Left lobe of liver (tissue), 2 donors: ENCODE measurements at regions not wholly inside any gene's neighbourhood (a gene's known extent, or its start where the extent isn't known, plus 50 kb on each side); places are given as distances from the start of the nearest gene placed in this dataset.

ENCODE experiments used
- ATAC-seq: fragments of 200-7000 bp; cut with Tn5 transposase; one replicate; pipeline ENCODE4 v1.9.1; 2020; ENCODE audit warnings: mild to moderate bottlenecking, moderate library complexity
- DNase-seq: peaks from one replicate; pipeline ENCODE4 v3.0.0-alpha.2; 2020; ENCODE audit warnings: low spot score
- donor health status: DM: no; HTN: no; CAD: no; lungs with moderate emphysema.
- donor health status: DM: no; HTN: yes; CAD: no.

DNA sequence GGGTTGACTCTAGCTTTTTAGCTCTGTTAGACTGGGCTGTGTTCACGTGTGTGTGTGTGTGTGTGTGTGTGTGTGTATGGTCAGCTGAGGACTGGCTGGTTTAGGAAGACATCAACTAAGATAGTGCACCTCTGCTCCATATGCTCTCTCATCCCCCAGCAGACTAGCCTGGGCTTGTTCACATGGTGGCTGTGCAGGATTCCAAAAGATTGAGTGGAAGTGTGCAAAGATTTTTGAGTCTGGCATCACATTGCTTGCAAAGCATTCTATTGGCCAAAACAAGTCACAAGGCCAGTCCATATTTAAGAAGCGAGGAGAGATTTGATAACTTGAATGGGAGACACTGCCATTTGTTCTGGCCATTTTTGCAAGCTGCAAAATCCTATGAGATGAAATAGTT lies 79.7 kb upstream of the C11orf87 start:
- no peak for ATAC-seq
- DNase-seq = no peak

- DNase-seq = no peak
- ATAC-seq = no peak
Observed at GRCh38 chr11:109343242-109343641, 78.7 kb upstream of the C11orf87 start.

DNA sequence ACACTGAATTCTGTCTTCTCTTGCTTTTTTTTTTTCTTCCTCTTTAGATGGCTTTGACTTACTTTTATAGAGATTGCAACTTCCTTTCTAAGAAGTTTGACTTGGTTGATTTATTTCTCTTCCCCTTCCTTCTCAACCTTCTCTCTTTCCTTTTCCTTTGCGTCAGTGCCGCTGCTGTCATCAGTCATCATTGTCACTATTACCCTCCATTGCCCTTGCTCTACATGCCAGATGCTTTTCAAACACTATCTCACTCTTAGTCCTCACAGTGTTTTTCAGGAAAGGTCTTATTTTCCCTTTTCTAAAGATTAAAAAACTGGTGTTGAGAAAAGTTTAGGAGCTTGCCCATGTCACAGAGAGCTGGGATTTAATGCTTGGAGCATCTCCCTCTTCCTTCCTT lies 74.7 kb upstream of the C11orf87 start:
- ATAC-seq (no peak), DNase-seq (no peak)

GRCh38 chr11:109349276-109350080 lies 72.5 kb upstream of the C11orf87 start:
- ATAC-seq (no peak), DNase-seq (no peak)

GRCh38 chr11:109350091-109350490 lies 71.9 kb upstream of the C11orf87 start:
- DNase-seq (no peak), ATAC-seq (no peak)

DNA sequence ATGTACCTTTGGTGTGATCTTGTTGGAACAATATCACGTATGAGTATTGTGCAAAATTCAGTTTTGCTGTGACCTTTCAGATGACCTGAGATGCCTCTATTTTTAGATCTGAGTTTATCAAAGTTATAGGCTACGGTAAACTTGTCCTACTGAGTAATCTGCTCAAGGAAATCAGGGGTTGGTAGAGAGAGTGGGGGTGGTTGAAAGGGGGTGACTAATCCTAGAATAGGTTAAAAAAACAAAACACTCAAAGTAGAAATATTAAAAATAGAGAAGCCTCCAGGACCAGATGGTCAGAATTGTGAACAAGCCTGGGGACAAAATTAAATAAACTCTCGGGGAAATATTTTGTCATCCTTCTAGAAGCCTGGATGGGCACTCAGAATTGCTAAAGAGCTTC lies 59.9 kb upstream of the C11orf87 start:
- ATAC-seq = no peak
- no peak for DNase-seq

DNA sequence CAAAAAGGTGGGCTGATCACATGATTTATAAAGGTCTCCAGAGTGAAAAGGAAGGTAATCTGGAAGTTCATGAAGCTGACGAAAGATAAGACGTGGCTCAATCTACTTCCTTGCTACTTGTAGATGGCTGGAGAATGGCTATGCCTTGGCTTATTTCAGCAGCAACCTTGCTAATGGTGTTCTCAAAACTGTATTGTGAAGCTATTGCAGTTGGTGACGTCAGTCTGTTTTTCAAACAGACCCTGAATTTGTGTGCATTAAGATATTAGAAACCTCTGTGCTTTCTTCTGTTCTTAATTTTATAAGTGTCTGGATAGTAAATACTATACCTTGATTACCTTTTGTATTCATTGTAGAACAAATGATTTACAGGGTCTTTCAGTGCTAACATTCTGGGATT lies 58.3 kb upstream of the C11orf87 start:
- ATAC-seq = no peak
- DNase-seq = no peak

GRCh38 chr11:109364851-109365250 lies 57.1 kb upstream of the C11orf87 start:
- DNase-seq (no peak), ATAC-seq (no peak)

DNA sequence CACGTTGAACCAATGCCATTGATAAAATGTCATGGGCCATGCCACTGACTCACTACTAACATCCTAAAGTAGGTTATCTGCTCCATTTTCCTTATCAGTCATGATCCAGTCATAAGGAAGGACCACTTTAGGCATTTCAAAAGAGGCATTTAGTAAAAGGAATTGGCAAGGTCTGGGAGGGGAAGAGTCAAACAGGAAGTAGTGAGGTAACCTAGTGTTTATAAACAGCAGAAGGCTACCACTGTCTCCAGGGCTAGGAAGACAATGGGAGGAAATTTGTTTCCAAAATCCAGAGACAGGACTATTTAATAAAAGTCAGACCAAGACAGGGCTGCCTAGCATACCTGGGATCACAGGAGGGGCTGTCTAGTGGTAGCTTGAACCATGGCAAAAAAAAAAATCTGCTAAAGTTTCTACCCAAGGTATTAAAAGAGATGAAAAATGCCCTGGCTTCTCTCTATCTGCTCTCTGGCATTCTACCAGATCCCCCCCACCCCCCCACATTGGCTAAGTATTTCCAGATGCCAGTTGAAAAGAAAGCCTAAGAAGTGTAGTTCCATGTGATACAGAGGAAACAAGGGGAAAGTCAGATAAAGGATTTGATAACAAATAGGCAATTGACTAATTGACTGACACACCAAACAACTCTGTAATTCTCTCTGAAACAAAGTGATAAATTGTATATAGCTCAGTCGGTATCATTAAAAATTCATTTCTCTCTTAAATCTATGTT lies 50.4 kb upstream of the C11orf87 start:
- DNase-seq (no peak), ATAC-seq (no peak)
